ENCODE measurements at regions not wholly inside any gene's neighbourhood (a gene's known extent, or its start where the extent isn't known, plus 50 kb on each side); places are given as distances from the start of the nearest gene placed in this dataset.

GRCh38 chr4:8526363-8526855 lies 53.8 kb upstream of the GPR78 start:
- no peak for DNase-seq (ENCODE audit: low spot score)

- DNase-seq (ENCODE audit: low spot score): peak; percentile 67
Observed at GRCh38 chr4:8528713-8529112, 51.5 kb upstream of the GPR78 start.

Measured in A172 (cell line).